ENCODE measurements at regions not wholly inside any gene's neighbourhood (a gene's known extent, or its start where the extent isn't known, plus 50 kb on each side); places are given as distances from the start of the nearest gene placed in this dataset.
"Not testable (repeated sequence)": the region's sequence is repeated elsewhere in the genome, so short reads cannot be mapped to it uniquely, and the experiment has no call there.

GRCh38 chr7:56787474-56787873, 344.8 kb downstream of the ZNF479 start:
- DNase-seq; H3K4me1 ChIP-seq (ENCODE audit: control insufficient read depth, insufficient read depth, low read length, poor library complexity, severe bottlenecking); H3K4me3 Mint-ChIP-seq; H3K4me1 Mint-ChIP-seq; H3K36me3 ChIP-seq (ENCODE audit: control insufficient read depth, insufficient read depth, low read length); H3K4me3 ChIP-seq (ENCODE audit: low read depth, low read length); H3K27ac Mint-ChIP-seq; H3K27me3 ChIP-seq (ENCODE audit: control insufficient read depth, insufficient read depth, low read length); H3K9me3 ChIP-seq (ENCODE audit: control insufficient read depth in 2 of 2, low read length in 2 of 2); H3K27ac ChIP-seq (ENCODE audit: insufficient read depth, low read length, poor library complexity, severe bottlenecking); H3K36me3 Mint-ChIP-seq; H3K9me3 Mint-ChIP-seq; ATAC-seq (ENCODE audit: low read depth in 2 of 2); H3K27me3 Mint-ChIP-seq: not testable (repeated sequence)

Measured in CD4-positive, CD25-positive, alpha-beta regulatory T cell (primary cell).